GM19238 (cell line): ENCODE measurements at regions not wholly inside any gene's neighbourhood (a gene's known extent, or its start where the extent isn't known, plus 50 kb on each side); places are given as distances from the start of the nearest gene placed in this dataset.

ENCODE experiments used
- DNase-seq: peaks from one replicate; pipeline ENCODE4 v3.0.0; 2011; ENCODE audit warnings: low spot score; ENCODE audit not compliant: insufficient read length

DNA sequence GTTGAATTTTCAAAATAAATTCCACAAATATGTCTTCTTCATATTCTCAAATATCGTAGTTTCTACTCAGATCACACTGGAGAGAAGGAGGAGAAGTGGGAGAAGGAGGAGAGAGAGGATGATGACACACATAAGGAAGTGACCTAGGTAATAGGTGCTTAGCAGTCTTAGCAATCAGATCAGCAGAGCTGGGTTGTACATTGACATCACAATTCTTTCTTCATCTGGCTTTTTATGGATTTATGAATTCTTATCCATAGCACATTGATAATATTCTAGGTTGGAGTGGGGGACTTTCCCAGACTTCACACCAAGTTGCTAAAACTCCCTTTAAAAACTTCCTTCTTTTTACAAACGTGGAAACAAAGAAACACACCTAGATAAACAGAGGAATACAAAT lies 86.9 kb downstream of the FGF9 start:
- no peak for DNase-seq

DNA sequence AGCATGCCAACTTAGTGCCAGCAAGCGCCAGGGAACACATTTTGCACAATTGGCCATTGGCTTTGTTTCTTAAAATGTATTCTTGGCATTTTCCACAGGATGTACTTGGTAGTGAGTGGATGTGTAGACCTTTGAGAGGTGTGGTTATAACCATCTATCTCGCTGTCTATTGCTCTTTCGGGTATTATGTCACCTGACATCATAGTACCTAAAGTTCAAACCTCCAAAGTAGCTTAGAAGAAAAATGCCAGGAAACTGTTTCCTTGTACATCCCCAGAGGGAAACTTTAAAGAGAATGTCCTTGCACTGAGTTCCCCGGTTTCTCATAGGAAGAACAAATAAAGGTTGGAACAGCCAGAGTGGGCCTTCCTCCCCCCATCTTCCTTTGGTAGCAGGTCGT lies 87.6 kb downstream of the FGF9 start:
- DNase-seq: no peak

DNA sequence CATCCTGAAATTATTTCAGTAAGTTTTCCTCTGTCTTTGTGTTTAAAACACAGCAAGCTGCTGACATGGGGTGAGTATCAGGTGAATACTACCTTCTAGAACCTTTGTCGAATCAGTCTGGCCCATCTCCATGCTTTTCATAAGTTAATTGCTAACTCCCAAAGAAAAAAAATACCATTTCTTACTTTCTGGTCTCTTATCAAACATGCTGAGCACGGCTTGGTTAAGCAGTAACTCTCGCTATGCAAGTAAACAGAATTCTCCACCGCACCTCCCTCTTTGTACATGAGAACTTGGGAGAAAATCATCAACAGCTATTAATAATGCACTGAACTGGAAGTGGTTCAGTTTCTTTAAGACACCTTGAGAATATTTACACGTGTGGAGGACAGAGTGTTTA lies 88.6 kb downstream of the FGF9 start:
- DNase-seq: no peak

DNA sequence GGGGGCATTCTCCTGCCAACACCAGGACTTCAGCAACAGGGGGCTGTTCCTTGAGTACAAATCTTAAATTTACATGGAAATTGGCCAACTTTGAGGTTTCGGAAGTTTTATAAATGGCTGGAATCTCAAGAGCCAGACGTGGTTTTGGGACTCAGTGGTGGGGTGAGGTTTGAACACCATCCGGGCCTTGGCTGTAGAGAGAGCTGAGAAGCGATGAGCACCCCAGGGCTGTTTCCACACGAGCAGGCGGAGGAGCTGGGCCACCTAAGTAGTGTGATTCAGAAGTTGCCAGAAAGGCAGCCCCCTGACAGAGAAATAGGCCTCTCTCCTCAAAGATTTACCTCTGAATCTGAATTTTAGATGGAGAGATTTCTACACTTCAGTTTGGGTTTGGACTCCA lies 89.0 kb downstream of the FGF9 start:
- no peak for DNase-seq

DNA sequence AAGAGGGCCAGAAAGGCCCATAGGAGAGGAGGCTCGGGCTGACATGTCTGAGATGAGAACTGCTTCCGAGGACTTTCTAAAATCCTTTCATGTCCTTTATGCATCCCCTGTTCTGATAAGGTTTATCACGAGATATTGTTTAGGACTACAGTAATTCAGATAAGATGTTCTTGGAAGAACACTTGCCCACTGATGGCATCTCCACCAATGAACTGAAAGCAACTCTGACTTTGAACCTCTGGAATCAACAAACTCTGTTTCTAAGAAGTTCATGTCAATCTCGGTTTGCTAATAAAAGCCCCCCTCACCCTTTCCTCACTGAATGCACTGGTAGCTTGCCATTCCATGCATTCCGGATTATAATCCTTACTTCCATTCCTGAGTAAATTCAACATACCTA lies 90.9 kb downstream of the FGF9 start:
- DNase-seq: no peak

DNA sequence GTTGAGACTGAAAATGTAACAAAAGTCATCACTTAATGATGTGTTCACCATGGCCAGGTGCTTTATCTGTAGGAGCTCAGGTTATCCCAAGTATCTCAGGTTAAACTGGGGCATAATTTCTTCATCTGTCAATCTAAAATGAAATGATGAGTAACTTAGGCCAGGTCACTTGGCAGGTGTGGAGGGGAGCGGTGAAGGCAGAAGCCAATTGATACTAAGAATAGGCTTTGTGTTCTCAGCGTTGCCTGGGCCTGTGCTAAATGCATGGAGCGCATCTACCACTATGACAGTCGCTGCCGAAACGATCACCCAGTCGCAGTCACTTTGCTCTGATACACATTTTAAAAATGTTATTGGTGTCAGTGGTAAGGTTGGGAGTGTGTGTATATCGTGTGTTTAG lies 91.6 kb downstream of the FGF9 start:
- DNase-seq: no peak

DNA sequence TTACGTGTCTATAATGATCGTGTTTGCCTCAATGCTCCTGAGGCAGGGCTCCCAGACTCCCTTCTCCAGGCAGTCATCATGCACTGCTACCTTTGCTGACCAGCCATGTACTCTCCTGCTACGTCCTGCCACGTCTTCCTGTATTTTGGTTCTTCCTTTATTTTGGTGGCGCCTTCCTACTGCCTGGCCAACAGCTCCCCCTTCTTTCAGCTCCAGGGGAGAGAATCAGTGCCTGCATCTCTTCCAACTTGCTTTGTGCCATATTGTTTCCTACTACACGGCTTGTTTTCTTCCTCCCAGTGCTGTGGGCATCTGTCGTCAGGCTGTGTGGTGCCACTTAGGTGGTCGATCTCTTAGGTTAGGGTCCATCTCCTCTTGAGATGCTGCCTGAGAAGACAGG lies 96.2 kb downstream of the FGF9 start:
- no peak for DNase-seq

DNA sequence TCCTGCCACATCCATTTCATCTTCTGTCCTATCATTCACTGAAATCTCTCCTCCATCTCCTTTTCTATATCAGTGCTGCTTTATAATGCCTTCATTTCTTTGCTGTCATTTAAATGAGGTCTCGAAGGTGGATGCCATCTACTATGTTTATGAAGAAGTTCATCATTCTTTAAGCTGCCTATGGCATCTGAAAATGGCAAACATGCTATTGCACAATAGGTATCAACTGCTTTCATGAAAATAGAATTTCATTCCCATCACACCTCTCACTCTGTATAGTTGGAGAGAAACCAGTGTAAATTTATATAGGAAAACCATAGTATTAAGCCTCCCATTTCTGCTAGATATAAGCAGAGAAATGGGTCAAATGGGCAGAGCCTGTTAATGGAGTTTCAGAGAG lies 100.2 kb downstream of the FGF9 start:
- no peak for DNase-seq

DNA sequence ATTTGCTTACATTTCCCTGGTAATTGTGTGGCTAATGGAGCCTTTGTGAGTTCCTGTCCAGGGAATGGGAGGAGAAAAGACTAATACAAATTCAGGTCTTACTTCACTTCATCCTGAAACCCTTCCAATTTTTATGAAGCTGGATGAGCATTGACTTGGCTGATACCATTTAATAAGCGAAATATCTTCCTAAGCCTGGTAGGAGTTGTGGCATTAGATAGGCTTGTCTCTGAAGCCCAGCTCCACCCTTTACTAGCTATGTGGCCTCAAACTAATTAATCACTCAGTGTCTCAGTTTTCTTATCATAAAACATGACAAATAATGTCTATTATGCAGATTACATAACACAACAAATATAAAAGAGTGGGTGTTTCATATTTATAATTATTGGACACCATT lies 106.3 kb downstream of the FGF9 start:
- DNase-seq: no peak

DNA sequence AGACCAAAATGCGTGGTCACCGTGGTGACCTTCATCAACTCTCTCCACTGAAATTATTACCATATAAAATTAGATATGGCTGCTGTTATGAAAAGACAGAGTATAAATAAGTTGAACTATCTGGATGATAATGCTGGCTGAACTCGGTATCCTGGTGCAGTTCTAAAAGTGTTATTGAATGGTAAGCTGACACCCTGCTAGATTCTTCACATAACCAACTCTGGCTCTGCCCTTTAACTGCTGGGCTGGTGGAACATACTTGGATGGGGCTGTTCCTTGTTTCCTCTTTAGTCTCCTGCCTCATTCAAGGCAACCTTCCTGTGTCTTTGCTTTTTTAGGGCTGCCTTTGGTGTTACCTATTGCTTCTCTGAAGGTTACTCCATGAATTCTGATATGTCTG lies 106.9 kb downstream of the FGF9 start:
- DNase-seq: no peak

DNA sequence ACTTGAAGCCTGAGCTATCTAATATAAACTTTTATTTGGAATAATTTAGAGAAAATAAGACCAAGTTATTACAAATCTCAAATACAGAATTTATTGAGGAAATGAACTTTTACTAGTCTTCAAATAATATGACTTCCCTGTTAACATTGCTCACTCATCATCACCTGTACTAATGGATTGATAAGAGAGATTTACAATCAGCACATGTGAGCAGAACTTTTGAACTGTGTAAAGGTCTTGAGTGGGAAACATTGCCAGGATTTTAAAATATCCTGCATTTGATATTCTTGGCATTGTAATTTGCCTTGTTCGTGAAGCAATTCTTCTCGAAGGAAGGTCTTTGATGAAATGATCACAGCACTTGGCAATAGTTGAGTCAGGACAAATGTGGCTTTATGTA lies 111.9 kb downstream of the FGF9 start:
- no peak for DNase-seq

DNA sequence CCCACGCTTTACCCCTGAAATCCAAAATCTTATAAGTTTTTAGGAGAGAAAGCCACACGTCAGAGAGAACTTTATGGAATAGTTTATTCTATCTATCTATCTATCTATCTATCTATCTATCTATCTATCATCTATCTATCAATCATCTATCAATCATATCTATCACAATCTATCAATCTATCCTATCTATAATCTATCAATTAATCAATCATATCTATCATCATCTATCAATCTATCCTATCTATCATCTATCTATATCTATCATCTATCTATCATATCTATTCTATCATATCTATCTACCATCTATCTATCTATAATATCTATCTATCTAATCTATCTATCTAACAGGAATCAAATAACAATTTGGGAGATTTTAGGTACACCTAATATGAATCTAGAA lies 115.1 kb downstream of the FGF9 start:
- DNase-seq: no peak

DNA sequence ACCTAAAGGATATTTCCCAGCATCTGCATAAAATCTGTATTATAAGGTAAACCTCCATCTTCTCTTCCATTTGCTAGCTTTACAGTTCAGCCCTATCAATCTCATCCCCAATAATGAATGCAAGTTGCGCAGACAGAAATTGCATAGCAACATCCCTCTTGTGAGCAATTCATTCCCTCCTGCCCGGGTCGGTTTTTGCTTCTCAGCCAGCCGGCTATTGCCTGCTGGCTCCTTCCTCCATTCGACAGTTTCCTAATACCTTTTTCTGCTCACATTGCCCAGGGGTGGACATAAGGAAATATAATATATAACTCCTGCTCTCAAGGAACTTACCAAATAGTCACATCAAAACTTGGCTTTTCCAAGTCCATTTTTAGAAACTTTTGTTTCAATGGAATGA lies 125.2 kb downstream of the FGF9 start:
- DNase-seq: no peak

DNA sequence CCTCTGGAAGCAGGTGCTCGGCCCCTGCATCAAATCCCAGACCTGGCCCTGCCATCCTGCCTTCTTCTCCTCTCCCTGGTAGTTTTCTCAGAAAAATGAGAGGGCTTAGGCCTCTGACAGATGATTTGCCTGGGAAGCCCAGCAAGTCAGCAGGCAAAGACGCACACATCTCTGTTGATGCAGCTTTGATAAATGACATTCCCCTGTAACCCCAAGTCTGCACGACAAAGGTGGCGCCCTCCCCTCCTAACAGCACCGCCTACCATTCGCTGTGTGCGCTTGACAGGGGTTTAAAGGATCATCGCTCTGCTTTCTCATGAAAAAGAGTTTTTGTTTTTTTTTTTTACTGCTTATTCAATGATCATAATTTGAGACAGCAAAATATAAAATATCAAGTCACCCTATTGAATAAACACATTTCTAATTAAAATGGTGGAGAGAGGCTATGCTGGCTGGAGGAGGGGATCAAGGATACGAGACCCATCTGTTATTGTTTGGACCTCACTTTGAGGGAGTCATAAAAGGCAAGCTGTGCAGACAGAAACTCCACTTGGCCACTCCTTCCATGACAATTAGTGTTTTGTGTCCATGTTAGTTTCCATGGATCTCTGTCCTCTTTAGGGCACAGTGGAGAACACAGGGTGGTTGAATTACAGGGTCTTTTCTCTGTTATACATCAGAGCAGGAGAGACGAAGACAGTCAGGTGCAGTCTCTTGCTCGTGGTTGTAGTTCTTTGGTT lies 126.1 kb downstream of the FGF9 start:
- DNase-seq: no peak

DNA sequence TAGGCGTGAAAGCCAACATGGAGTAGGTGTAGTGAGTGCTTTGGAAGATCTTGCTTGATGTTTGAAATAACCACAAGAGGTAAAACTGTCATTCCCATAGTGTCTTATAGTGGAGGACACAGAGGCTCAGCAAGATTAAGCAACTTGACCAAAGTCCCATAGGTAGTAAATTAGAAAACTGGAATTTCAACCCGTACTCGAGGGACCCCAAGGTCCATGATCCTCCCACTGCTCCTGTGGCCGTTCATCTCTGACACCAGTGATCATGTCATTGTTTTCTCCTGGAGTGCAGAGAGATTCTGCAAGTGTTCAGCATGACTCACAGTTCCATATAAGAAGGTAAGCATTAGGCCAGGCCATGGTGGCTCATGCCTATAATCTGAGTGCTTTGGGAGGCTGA lies 126.9 kb downstream of the FGF9 start:
- no peak for DNase-seq

DNA sequence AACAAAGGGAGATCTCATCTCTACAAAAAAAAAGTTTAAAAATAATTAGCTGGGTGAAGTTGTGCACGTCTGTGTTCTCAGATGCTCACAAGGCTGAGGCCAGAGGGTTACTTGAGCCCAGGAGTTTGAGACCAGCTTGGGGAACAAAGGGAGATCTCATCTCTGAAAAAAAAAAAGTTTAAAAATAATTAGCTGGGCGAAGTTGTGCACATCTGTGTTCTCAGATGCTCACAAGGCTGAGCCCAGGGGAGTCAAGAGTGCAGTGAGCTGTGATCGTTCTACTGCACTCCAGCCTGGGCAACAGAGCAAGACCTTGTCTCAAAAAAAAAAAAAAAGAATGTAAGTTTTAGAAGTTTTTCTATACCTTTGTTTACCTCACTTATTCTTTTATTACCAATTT lies 127.3 kb downstream of the FGF9 start:
- DNase-seq: no peak

DNA sequence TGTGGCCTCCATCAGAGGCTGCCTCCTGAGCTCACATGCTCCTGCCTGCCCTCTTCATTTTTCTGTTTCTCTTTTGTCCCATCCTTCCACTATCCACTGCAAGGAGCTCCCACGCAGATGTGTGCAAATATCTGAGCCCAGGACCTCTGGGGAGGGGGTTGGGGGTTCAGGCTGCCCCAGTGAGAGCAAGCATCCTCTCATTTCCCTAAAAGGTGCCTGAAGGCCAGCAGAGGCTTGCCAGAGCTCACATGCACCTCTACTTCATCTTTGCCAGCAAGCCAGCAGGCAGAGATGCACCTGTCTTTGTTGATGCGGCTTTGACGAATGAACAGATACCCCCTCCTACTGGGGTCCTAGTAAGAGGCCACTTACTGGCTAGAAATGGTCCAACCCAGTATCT lies 128.8 kb downstream of the FGF9 start:
- DNase-seq: no peak

DNA sequence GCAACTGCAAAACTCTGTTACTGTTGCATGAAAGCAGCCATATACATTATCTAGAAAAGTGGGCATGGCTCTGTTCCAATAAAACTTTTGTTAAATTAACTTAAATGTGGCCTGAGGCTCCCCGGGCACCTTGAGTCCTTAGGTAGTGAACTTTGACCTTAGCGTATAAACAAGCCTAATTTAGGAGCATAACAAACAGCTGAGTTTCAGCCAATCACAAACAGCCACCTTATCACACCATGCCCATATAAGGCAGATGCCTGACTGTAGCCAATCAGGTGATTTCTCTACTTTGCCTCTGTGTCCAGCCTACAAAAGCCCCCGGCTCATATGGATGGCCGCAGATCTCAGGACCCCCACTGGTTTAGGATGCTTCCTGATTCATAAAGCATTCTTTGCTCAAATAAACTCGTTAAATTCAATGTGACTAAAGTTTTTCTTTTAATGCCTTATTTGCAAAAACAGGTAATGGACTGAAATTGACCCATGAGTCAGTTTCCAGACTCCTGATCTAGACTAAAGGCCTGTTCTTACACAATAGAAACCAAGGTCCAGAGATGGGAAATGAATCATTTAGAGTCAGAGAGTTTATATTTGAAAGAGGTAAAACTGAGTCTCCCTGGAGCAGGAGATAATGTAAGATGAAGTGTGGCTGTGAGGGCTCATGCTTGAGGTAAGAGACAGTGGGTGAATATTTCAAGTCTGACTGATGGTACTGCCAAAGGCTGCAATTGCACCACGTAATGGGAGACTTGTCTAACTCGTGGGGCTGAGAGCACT lies 130.2 kb downstream of the FGF9 start:
- DNase-seq: no peak

DNA sequence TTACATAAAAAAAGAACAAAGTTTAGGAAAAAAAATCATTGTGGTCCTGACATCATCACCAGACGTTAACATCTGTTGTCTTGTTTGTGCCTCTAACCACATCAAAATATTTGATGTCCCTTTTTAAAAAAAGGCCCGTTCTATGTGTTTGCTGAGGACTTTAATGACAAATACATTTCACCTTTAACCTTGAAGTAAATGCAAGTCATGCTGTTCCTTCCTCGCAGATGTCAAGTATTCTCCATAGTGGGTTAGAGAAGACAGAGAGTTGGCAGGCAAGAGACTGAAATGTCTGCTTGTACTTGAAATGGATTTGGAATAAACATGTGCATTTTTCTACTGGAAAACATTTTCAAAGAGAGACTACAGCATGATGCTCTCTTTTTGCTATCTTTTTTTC lies 134.9 kb downstream of the FGF9 start:
- no peak for DNase-seq

DNA sequence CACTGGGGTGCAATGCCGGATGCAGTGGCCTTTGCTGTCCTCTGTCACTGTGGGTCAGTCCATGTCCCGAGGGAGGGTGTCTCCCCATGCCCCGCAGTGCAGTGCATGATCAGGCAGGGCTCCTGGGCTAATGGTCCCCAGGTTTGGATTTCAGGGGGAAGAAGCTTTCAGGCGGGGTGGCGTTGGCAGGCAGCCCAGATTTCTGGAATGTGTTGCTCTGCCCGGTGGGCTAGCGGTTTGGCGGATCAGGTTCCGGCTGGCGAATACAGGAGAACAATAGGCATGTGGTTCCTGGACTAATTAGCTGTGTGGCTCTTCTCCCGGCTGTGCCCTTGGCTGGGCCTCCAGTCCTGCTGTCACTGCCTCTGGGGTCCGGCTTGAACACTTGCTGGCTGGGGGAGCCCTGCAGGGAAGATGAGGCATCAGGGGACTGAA lies 141.3 kb downstream of the FGF9 start:
- DNase-seq: no peak

DNA sequence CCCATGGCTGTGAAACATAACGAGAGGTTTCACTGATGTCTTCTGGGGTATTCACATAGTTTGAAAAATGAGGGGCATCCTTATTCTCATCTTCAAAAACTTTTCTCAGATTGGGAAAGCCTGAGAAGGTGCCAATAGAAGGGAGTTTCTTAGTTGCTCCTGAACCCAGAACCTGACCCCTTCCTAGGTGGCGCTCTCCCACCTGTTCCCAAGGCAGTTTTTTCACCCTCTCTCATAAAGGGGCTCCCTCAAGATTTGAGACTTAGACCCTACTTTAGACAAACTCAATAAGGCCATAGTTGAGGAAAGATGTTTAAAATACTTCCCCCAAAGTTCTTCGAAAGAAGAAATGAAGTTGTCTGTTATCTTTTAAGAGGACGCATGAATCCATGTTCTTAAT lies 142.2 kb downstream of the FGF9 start:
- no peak for DNase-seq

DNA sequence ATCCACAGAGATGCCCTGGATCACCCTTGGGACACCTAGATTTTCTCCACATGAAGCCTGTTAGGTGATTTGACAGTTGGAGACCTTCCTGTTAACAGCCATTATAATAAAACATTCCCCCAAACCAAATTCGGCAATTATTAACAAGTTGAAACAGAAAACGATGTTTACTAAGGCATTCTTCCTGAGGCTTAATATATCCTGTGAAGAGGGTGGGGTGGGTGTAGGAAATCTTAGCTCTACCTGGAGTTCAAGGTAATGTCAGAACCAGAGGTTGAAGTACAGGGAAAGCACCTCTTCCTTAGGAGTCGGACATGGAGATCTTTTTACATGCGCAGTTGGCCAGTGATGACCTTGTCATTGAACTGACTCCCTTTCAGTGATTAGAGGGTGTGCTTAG lies 143.0 kb downstream of the FGF9 start:
- DNase-seq: no peak

DNA sequence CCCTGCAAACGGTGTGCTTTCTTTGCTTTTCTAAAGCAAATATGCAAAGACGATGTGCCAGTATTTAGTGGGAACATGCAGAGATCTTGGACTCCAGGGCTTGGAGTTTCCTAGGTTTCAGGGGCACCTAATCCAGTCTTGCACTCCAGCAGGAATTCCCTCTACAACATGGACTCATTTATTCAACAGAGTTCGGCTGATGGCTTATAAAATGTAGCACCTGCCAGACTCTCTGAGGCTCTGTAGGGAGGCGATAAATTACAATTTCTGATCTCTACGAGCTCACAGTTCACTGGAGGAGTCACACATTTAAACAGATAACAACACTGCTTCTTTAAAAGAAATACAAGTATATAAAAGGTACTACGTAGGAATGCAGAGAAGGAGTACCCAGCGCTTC lies 143.7 kb downstream of the FGF9 start:
- no peak for DNase-seq
